Stimulated activated CD4-positive, alpha-beta T cell treated with anti-CD3 and anti-CD28 coated beads, Interleukin-1b, Interleukin-23, amount 100 ng/mL, for 24 hours (primary cell): ENCODE measurements at regions not wholly inside any gene's neighbourhood (a gene's known extent, or its start where the extent isn't known, plus 50 kb on each side); places are given as distances from the start of the nearest gene placed in this dataset.

Experiments
- DNase-seq, 4 experiments: peaks; one replicate each; pipeline ENCODE4 v3.0.0-alpha.2; 2020; ENCODE audit warnings: low read depth in 4 of 4, low spot score in 1 of 4

GRCh38 chr4:177047070-177047850, 254.5 kb upstream of the VEGFC start:
- DNase-seq: peak; percentile 2 to 39 (median 25)

DNA sequence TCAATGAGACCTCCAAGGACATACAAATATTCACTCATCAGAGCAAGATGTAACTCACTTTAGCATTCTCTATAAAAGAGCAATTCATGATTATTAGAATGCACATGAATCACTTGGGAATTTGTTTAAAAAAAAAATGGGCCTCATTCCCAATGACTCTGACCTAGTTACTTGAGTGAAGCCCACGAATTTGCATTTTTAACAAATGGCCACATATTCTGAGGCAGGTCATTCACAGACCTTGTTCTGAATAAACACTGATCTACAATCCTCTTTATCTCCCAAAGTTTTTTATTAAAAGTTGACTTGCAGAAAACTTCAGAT, 255.1 kb upstream of the VEGFC start:
- no peak for DNase-seq

GRCh38 chr4:177051473-177052060, 258.1 kb upstream of the NEIL3 start:
- no peak for DNase-seq

GRCh38 chr4:177052211-177052934, 257.3 kb upstream of the NEIL3 start:
- DNase-seq: no peak

- no peak for DNase-seq
These were observed 252.5 kb upstream of the NEIL3 start for GRCh38 chr4:177057186-177057585.

DNA sequence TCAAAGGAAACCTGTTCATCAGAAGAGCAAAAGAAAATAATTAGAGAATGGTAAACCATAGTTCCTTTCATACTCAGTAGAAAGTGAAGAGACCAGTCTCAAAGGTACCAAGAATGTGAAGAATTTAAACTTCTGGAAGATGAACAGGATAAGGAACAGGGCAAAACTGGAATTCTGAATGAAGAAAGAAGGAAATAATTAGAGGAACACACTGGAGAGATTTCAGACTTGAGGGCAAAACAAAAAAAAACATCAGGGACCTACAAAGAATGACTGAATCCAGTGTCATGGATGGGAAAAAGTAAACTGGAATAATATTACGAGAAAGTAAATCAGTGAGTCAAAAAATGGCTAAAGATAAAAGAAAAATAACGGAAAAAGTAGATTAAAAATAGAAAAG, 245.6 kb upstream of the NEIL3 start:
- DNase-seq: no peak

- no peak for DNase-seq
These were observed 244.8 kb upstream of the NEIL3 start for GRCh38 chr4:177064729-177065394.

DNA sequence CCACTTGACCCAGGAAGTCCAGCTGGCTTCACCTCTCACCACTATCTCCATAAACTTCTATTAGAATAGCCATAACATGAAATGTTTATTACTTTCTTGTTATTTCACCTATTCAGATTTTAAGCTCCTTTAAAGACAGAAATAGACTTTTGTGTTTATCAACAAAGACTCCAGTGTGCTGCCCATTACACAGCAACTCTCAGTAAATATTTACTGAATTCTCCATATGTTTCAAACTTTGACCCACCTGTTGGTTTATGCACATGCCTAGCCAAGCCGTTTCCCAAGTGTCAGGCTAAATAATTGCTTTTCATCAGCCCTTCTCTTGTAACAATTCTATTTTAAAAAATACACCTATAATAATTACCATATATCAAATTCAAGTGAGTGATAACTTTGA, 242.9 kb upstream of the NEIL3 start:
- no peak for DNase-seq

DNA sequence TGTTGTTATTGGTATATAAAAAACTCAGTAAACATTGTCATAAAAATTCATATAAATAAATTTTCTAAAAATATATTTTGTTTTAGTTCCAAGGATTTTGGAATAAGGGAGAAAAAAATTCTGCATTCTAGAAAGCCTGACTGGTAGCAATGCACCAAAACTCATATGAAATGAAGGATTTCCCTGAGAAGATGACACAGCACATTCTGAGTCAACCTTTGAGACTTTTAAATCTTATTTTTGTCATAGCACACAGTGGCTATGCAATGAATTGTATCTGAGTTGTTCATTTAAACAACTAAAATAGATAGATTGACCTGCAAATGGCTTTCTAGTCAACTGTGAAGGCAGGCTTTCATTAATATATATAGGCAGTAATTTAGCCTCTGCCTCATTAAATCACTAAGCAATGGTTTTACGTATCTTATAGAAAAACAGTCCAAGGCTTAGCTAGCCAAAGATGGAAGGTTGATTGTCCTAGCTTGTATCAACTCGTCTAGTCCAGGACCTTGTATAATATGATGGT, 239.1 kb upstream of the NEIL3 start:
- no peak for DNase-seq

DNA sequence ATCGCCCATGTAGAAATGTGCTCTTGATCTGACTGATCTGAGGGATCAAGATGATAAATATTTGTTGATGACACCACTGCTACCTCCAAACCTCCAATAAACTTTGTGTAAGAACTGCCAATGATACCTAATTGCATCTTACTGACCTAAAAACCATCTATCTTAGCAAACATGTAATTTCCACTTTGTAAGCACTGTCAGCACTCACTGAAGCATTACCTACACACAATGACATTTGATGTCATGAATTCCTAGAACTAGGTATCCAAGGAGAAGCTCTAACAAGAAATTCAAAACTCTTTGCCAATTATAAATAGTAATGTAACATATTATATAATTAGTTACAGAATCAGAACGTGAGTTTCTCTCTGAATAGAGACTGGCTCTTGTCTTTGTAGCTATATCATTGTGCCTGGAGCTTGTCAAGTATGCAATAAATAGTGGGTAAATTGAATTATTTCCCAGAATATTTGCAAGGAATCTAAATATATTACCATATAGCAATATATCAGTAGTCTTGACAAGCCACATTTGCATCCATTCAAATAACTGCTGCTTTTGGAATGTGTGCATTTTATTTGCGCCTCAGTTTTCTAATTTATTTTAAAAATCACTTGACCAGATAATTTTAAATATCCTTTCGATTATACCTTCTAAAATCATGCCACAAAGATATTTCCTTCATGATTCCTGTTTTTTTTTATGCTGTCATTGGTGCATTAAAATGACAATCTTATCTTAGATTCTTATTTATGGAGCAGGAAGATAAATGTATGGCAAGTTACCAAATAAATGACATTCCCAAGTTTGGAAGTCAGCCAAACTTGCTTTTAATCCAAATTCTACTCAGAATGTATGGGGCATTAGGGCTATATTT, 232.3 kb upstream of the NEIL3 start:
- no peak for DNase-seq

DNA sequence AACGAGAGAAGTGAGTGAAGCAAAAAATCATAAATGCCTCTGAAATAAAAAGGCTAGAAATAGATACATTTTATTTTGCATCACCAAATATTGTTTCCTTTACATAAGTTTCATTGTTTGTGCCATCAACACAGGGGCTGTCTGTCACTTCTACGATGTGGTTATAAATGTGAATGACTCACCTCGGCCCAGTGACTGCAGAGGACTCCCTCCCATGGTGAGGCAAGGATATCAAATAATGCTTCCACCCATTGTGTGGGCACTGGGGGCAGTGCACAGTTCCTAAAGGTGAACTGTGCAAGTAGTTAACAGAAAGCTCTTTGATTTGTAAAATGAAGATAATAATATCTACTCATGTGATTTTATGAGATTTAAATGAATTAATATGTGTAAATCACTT, 230.3 kb upstream of the NEIL3 start:
- DNase-seq: no peak

- DNase-seq: no peak
These were observed 229.3 kb upstream of the NEIL3 start for GRCh38 chr4:177080388-177080787.

DNA sequence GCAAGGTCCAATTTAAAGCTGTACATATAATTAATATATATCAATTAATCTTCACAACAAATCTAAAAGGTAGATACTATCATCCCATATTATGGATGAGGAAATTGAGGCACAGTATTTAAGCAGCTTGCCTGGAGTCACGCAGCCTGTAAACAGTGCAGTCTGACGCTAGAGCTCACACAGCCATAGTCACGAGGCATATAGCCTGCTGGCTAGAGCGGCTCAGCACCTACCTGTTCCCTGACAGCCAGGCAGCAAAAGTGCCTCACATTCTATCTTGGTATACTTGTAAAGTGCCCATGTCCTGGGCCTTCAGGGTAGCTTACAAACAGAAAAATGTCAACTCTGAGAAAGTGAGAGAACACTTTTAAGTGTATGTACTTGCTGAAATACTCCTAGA, 222.6 kb upstream of the NEIL3 start:
- DNase-seq: no peak

DNA sequence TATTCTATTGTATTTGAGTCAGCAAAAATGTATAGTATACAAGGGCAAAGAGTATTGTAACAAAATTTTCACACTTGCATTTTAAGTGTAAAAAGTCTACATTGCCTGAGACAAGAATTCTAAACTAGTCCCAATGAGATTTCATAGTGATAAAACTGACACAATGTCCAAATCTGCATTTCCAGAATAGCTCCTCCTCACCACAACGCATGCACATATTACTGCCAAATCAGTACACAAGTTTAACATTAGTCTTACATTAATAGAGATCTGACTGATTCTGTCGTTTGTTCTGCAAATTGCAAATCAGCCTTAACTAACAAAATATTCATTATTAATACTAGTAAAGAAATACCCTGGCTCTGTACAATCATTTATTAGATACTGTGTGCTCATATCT, 222.2 kb upstream of the NEIL3 start:
- no peak for DNase-seq

DNA sequence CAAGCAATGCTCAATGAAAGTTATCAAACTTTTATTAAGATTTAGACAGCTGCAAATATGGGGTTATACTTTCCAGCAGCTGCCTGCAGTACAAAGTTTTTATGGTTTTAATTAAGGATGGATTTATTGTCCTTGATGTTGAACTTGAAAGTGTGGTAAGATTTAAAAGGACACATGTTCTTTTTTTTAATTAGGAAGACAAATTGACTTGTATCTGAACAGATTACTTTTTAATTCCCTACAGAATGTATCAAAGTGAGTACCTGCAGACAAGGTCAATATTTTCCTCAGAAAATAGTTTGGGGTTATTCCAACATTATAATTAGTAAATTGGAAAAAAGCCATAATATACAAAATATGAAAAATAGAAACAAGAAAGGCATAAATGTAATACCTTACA, 218.2 kb upstream of the NEIL3 start:
- DNase-seq: no peak

GRCh38 chr4:177092807-177093206, 216.9 kb upstream of the NEIL3 start:
- DNase-seq: no peak

DNA sequence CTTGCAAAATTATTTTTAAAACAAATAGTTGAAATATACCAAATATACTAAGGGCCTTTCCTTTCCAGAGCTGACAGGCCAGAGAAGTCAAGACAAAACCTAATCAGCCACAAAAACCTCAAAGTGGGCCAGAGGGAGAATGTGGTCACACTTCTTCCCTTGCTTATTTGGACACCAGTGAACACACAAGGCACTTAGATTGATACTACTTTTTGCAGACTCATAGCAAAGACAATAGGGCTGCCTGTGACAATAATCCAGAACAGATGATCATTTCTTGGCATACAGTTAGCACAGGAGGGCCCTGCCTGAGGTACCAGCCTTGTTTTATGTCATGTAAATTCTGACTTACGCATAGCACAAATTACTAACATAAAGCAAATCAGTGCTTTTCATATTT, 215.7 kb upstream of the NEIL3 start:
- DNase-seq: no peak

GRCh38 chr4:177097291-177097690, 212.4 kb upstream of the NEIL3 start:
- DNase-seq: no peak

- DNase-seq: no peak
These were observed 210.5 kb upstream of the NEIL3 start for GRCh38 chr4:177099211-177099610.

DNA sequence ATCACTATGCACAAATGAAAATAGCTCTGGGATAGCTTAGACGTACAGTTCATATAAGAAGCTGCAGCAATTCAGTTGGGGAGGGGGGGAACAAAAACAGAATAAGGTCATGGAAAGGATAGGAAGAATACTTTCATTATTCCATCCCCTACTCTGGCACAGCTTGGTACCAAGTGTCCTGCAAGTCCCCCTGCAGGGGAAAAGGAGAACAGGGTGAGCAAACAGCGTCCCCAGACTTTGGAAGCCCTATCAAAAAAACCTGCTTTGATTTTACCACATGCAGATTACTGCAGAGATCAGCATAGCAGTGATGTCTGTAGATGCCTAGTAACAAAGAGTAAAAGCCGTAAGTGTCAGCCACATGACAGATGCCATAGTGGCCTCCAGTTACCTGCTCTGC, 209.4 kb upstream of the NEIL3 start:
- DNase-seq: no peak

DNA sequence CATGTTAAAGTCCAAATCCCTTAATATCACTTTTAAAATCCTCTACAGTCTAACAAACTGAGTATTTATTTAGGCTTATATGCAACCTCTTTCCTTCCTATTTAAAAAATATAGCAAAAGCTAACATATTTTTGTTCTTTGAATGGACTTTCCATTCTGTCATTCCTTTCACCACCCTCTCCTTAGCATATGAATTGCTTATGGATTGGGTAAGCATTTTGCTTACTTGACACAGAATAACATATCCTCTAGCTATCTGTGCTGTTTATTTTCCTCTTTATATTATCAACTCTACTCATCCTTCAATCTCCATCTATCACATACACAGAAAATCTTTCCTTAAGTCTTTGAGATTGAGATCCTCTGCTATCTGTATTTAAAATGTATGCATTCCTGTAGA, 206.1 kb upstream of the NEIL3 start:
- no peak for DNase-seq
